Adrenal gland (tissue), 9 donors: ENCODE measurements at regions not wholly inside any gene's neighbourhood (a gene's known extent, or its start where the extent isn't known, plus 50 kb on each side); places are given as distances from the start of the nearest gene placed in this dataset.

Experiments used
- DNase-seq, 7 donors: peaks; one replicate each; pipeline ENCODE4 v3.0.0-alpha.2; 2019 to 2020
- H3K27ac ChIP-seq, 5 donors: fragments of 200-600 bp; sonication (generic) in 4 of 5; 1 replicate in 3 of 5; 2 replicates in 2 of 5; pipeline versions ENCODE4 v1.5.1 to v1.8.0; 2016 to 2020; ENCODE audit warnings: mild to moderate bottlenecking in 1 of 5
- H3K27me3 ChIP-seq: fragments of 200-600 bp; 2 replicates; pipeline ENCODE4 v1.8.0; 2021
- H3K36me3 ChIP-seq, 2 donors: fragments of 200-600 bp; replicated peaks in 1 of 2; 1 replicate in 1 of 2; 2 replicates in 1 of 2; pipeline versions ENCODE4 v1.5.1 to v1.8.0; 2018 to 2022
- H3K4me1 ChIP-seq, 2 donors: fragments of 200-600 bp; replicated peaks in 1 of 2; 1 replicate in 1 of 2; 2 replicates in 1 of 2; pipeline versions ENCODE4 v1.5.1 to v1.8.0; 2018 to 2021
- H3K4me3 ChIP-seq, 4 donors: fragments of 200-600 bp; sonication (generic) in 3 of 4; one replicate each; pipeline ENCODE4 v1.5.1; 2016 to 2018
- H3K9me3 ChIP-seq, 3 donors: fragments of 200-600 bp; sonication (generic) in 1 of 3; replicated peaks in 1 of 3; 1 replicate in 2 of 3; 2 replicates in 1 of 3; pipeline versions ENCODE4 v1.5.1 to v1.8.0; 2016 to 2021
- CTCF ChIP-seq, 6 experiments: fragments of 450-650 bp in 4 of 6; fragments of 200-600 bp in 2 of 6; sonication (generic) in 1 of 6; IDR thresholded peaks; 1 replicate in 5 of 6; 2 replicates in 1 of 6; pipeline versions ENCODE4 v1.5.1 to v1.8.0; 2016 to 2021; ENCODE audit warnings: antibody characterized with exemption in 6 of 6, mild to moderate bottlenecking in 2 of 6, moderate library complexity in 1 of 6
- POLR2A ChIP-seq, 2 donors: fragments of 450-650 bp; IDR thresholded peaks; one replicate each; pipeline ENCODE4 v1.6.1; 2017; ENCODE audit warnings: antibody characterized with exemption in 2 of 2, mild to moderate bottlenecking in 2 of 2, moderate library complexity in 1 of 2
- WGBS, 4 donors: extraction: QIAGEN DNeasy Blood & Tissue Kit in 2 of 4; methylation state at CpG; one replicate each; pipeline versions ENCODE4 v1.1.5 to v1.1.7; 2013 to 2017; 5-methylcytosine and 5-hydroxymethylcytosine counted together
- intact Hi-C, 2 donors: fragments of 100-400 bp; cut with DNase I; formaldehyde crosslinking; loops; one replicate each; pipeline versions ENCODE4 v1.14.1 to v1.15.0; 2022 to 2023
- donor health status: healthy with polysubstance abuse.
- donor health status: Bipolar disorder and iron deficiency.
- donor health status: DM: yes; HTN: yes; CAD: no.
- donor health status: DM: no; HTN: no; CAD: no.
- donor health status: DM: no; HTN: no; CAD: no.

- H3K9me3 ChIP-seq = no peaks in the 10 kb centered on the region
- WGBS, 4 donors = 86 to 94% (median 88%) methylated on average over 8 of the region's 8 CpGs
- H3K36me3 ChIP-seq = no peaks in the 10 kb centered on the region
- intact Hi-C loops = no loop called here
- no peak for DNase-seq
- TF ChIP-seq CTCF (IDR thresholded peaks at IDR 0.05) = no peak
- TF ChIP-seq POLR2A (IDR thresholded peaks at IDR 0.05) = no peak
- H3K4me1 ChIP-seq = no peaks in the 10 kb centered on the region
- no peak overlapping the region for H3K4me3 ChIP-seq
- H3K27ac ChIP-seq = no peak overlapping the region
- H3K27me3 ChIP-seq = no peaks in the 10 kb centered on the region
Observed at GRCh38 chr6:148103436-148103835, 239.2 kb upstream of the SASH1 start.

- no peaks in the 10 kb centered on the region for H3K9me3 ChIP-seq
- H3K36me3 ChIP-seq = no peaks in the 10 kb centered on the region
- WGBS, 4 donors = 73 to 92% (median 77%) methylated on average over 3 of the region's 3 CpGs
- no peak for DNase-seq
- H3K4me3 ChIP-seq = no peak overlapping the region
- H3K27ac ChIP-seq = no peak overlapping the region
- no peaks in the 10 kb centered on the region for H3K27me3 ChIP-seq
- intact Hi-C loops = no loop called here
- no peaks in the 10 kb centered on the region for H3K4me1 ChIP-seq
- TF ChIP-seq CTCF (IDR thresholded peaks at IDR 0.05) (no peak), POLR2A (IDR thresholded peaks at IDR 0.05) (no peak)
Observed at GRCh38 chr6:148104131-148104530, 238.5 kb upstream of the SASH1 start.

- 74 to 95% (median 88%) methylated on average over 1 of the region's 1 CpG for WGBS, 4 donors
- no peaks in the 10 kb centered on the region for H3K36me3 ChIP-seq
- no peaks in the 10 kb centered on the region for H3K9me3 ChIP-seq
- H3K27me3 ChIP-seq = no peaks in the 10 kb centered on the region
- TF ChIP-seq POLR2A (IDR thresholded peaks at IDR 0.05) (no peak), CTCF (IDR thresholded peaks at IDR 0.05) (no peak)
- H3K4me3 ChIP-seq = no peak overlapping the region
- no peak for DNase-seq
- intact Hi-C loops = no loop called here
- H3K27ac ChIP-seq = no peak overlapping the region
- H3K4me1 ChIP-seq = no peaks in the 10 kb centered on the region
Observed at GRCh38 chr6:148105695-148106094, 236.9 kb upstream of the SASH1 start.

GRCh38 chr6:148107911-148108310 lies 234.7 kb upstream of the SASH1 start:
- H3K36me3 ChIP-seq = no peaks in the 10 kb centered on the region
- no peaks in the 10 kb centered on the region for H3K27me3 ChIP-seq
- DNase-seq = no peak
- intact Hi-C loops = no loop called here
- H3K27ac ChIP-seq = no peak overlapping the region
- no peaks in the 10 kb centered on the region for H3K4me1 ChIP-seq
- TF ChIP-seq POLR2A (IDR thresholded peaks at IDR 0.05) = no peak
- no peak for TF ChIP-seq CTCF (IDR thresholded peaks at IDR 0.05)
- no peaks in the 10 kb centered on the region for H3K9me3 ChIP-seq
- no peak overlapping the region for H3K4me3 ChIP-seq
- WGBS, 4 donors = 78 to 93% (median 86%) methylated on average over 3 of the region's 3 CpGs
